Vagina (tissue), 2 donors: ENCODE measurements at regions not wholly inside any gene's neighbourhood (a gene's known extent, or its start where the extent isn't known, plus 50 kb on each side); places are given as distances from the start of the nearest gene placed in this dataset.

Experiments
- POLR2A ChIP-seq, 2 donors: fragments of 450-650 bp; IDR thresholded peaks; one replicate each; pipeline ENCODE4 v1.6.1; 2017; ENCODE audit warnings: antibody characterized with exemption in 2 of 2, mild to moderate bottlenecking in 2 of 2, moderate library complexity in 2 of 2
- POLR2AphosphoS5 ChIP-seq, 2 donors: sonication (generic); formaldehyde crosslinking; IDR thresholded peaks; one replicate each; pipeline ENCODE4 v1.9.0; 2017; ENCODE audit warnings: antibody characterized with exemption in 2 of 2, mild to moderate bottlenecking in 2 of 2, low read depth in 1 of 2; ENCODE audit not compliant: insufficient read depth in 1 of 2

GRCh38 chr2:8324901-8325300 lies 357.0 kb upstream of the ID2 start:
- TF ChIP-seq POLR2A (IDR thresholded peaks at IDR 0.05) = no peak
- no peak for TF ChIP-seq POLR2AphosphoS5 (IDR thresholded peaks at IDR 0.05; ENCODE audit: insufficient read depth in 1 of 2, low read depth in 1 of 2)
